Neuronal stem cell (in vitro differentiated cells): ENCODE measurements at regions not wholly inside any gene's neighbourhood (a gene's known extent, or its start where the extent isn't known, plus 50 kb on each side); places are given as distances from the start of the nearest gene placed in this dataset.

Experiments used
- DNase-seq: peaks from one replicate; pipeline ENCODE4 v3.0.0-alpha.2; 2013; ENCODE audit warnings: low spot score
- H2AFZ ChIP-seq: one replicate; pipeline ENCODE4 v1.6.1; 2013; ENCODE audit warnings: mild to moderate bottlenecking, low read length, inconsistent platforms
- H2AK5ac ChIP-seq: 2 replicates; pipeline ENCODE4 v1.6.1; 2013; ENCODE audit warnings: low read depth, mild to moderate bottlenecking, inconsistent platforms, low read length, moderate library complexity, mixed read lengths
- H2BK120ac ChIP-seq: 2 replicates; pipeline ENCODE4 v1.6.1; 2013; ENCODE audit warnings: low read depth, mild to moderate bottlenecking, inconsistent platforms, low read length, moderate library complexity, mixed read lengths
- H2BK12ac ChIP-seq: one replicate; pipeline ENCODE4 v1.6.1; 2013; ENCODE audit warnings: low read length, inconsistent platforms
- H2BK15ac ChIP-seq: 2 replicates; pipeline ENCODE4 v1.6.1; 2013; ENCODE audit warnings: mild to moderate bottlenecking, low read length, inconsistent platforms, mixed read lengths
- H2BK5ac ChIP-seq: one replicate; pipeline ENCODE4 v1.6.1; 2013; ENCODE audit warnings: inconsistent platforms, mild to moderate bottlenecking, low read length, moderate library complexity
- H3K14ac ChIP-seq: one replicate; pipeline ENCODE4 v1.6.1; 2013; ENCODE audit warnings: low read length, inconsistent platforms
- H3K18ac ChIP-seq: 2 replicates; pipeline ENCODE4 v1.6.1; 2013; ENCODE audit warnings: low read length, inconsistent platforms
- H3K23ac ChIP-seq: 2 replicates; pipeline ENCODE4 v1.6.1; 2013; ENCODE audit warnings: low read depth, mild to moderate bottlenecking, mixed read lengths, low read length, inconsistent platforms; ENCODE audit not compliant: poor library complexity
- H3K27ac ChIP-seq: replicated peaks from 3 replicates; pipeline ENCODE4 v1.5.1; 2013; ENCODE audit warnings: low read length, inconsistent platforms
- H3K27me3 ChIP-seq, 3 experiments: 2 replicates each; pipeline ENCODE4 v1.6.1; 2013; ENCODE audit warnings: low read length in 3 of 3, mild to moderate bottlenecking in 2 of 3, inconsistent platforms in 1 of 3, low read depth in 1 of 3, mixed read lengths in 1 of 3, moderate library complexity in 1 of 3; ENCODE audit not compliant: control insufficient read depth in 3 of 3, insufficient read depth in 3 of 3
- H3K36me3 ChIP-seq, 2 donors: replicated peaks in 1 of 2; 2 replicates each; pipeline ENCODE4 v1.6.1; 2013; ENCODE audit warnings: low read length in 2 of 2; ENCODE audit not compliant: control insufficient read depth in 2 of 2, insufficient read depth in 2 of 2
- H3K4ac ChIP-seq: 2 replicates; pipeline ENCODE4 v1.6.1; 2013; ENCODE audit warnings: inconsistent platforms, mild to moderate bottlenecking, low read length, moderate library complexity
- H3K4me1 ChIP-seq, 2 donors: 1 replicate in 1 of 2; 2 replicates in 1 of 2; pipeline ENCODE4 v1.6.1; 2013; ENCODE audit warnings: low read length in 2 of 2, low read depth in 1 of 2; ENCODE audit not compliant: control insufficient read depth in 2 of 2, insufficient read depth in 1 of 2
- H3K4me2 ChIP-seq: one replicate; pipeline ENCODE4 v1.6.1; 2013; ENCODE audit warnings: mild to moderate bottlenecking, low read length, inconsistent platforms; ENCODE audit not compliant: insufficient read depth, poor library complexity, severe bottlenecking
- H3K4me3 ChIP-seq, 2 donors: 2 replicates each; pipeline ENCODE4 v1.5.1; 2013; ENCODE audit warnings: low read length in 2 of 2, mild to moderate bottlenecking in 2 of 2, inconsistent platforms in 1 of 2, moderate library complexity in 1 of 2
- H3K79me1 ChIP-seq: one replicate; pipeline ENCODE4 v1.6.1; 2013; ENCODE audit warnings: low read depth, mild to moderate bottlenecking, inconsistent platforms, low read length, moderate library complexity
- H3K9ac ChIP-seq: one replicate; pipeline ENCODE4 v1.6.1; 2013; ENCODE audit warnings: mild to moderate bottlenecking, low read depth, low read length, inconsistent platforms; ENCODE audit not compliant: poor library complexity
- H3K9me3 ChIP-seq, 2 donors: replicated peaks in 1 of 2; 2 replicates each; pipeline versions ENCODE3 to v1.6.1; 2013; ENCODE audit warnings: low read length in 2 of 2, mild to moderate bottlenecking in 2 of 2, inconsistent platforms in 1 of 2, low read depth in 1 of 2, mixed read lengths in 1 of 2, moderate library complexity in 1 of 2; ENCODE audit not compliant: control insufficient read depth in 2 of 2, insufficient read depth in 1 of 2
- H4K8ac ChIP-seq: one replicate; pipeline ENCODE4 v1.6.1; 2013; ENCODE audit warnings: low read depth, mild to moderate bottlenecking, inconsistent platforms, low read length, moderate library complexity
- H4K91ac ChIP-seq: one replicate; pipeline ENCODE4 v1.6.1; 2013; ENCODE audit warnings: low read length, low read depth, mild to moderate bottlenecking, inconsistent platforms; ENCODE audit not compliant: poor library complexity
- WGBS, 2 donors: extraction: QIAGEN DNeasy Blood & Tissue Kit; methylation state at CpG; one replicate each; pipeline ENCODE4 v1.1.7; 2013; ENCODE audit warnings: missing lambda C conversion rate in 2 of 2, mixed read lengths in 1 of 2; ENCODE audit not compliant: insufficient read length in 2 of 2, insufficient replicate concordance in 1 of 2; ENCODE audit errors: extremely low coverage in 2 of 2; 5-methylcytosine and 5-hydroxymethylcytosine counted together

DNA sequence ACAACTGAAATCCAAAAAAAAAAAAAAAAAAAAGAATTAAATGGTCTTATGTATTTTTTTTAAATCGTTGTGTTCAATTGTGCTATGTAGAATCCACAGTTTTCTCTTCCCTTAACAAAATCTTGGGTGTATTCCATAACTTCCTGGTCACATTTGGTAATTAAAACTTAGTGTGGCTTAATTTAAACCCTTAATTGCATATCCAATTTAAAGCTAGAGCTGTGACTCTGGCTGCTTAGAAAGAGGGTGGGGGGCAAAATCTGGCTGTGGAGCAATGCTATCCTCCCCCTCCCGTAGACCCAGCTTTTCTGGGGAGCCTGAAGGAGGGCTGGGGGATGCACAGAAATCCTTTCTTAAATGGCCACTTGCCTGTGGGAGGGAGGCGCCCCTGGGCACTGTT lies 695.1 kb downstream of the INHBA start:
- Histone ChIP-seq H3K14ac (no peak overlapping the region), H2BK12ac (no peak overlapping the region), H4K91ac (no peak overlapping the region), H2AFZ (peak overlapping the region; percentile 47), H3K79me1 (no peaks in the 10 kb centered on the region), H2BK120ac (no peak overlapping the region), H3K27me3 (no peaks in the 10 kb centered on the region), H3K4me3 (no peak overlapping the region), H2BK15ac (no peak overlapping the region), H3K18ac (no peak overlapping the region), H3K9me3 (no peaks in the 10 kb centered on the region), H3K4me2 (no peak overlapping the region), H4K8ac (no peak overlapping the region), H3K4ac (no peak overlapping the region), H3K9ac (no peak overlapping the region), H3K36me3 (no peaks in the 10 kb centered on the region), H2AK5ac (no peak overlapping the region), H3K23ac (no peak overlapping the region), H3K4me1 (peaks cover 9 to 23% of the 10 kb centered on the region in 2 donors), H2BK5ac (no peak overlapping the region), H3K27ac (no peak overlapping the region)
- no peak for DNase-seq
- WGBS, 2 donors, result no CpG with 5 or more reads among the region's 3 CpGs

DNA sequence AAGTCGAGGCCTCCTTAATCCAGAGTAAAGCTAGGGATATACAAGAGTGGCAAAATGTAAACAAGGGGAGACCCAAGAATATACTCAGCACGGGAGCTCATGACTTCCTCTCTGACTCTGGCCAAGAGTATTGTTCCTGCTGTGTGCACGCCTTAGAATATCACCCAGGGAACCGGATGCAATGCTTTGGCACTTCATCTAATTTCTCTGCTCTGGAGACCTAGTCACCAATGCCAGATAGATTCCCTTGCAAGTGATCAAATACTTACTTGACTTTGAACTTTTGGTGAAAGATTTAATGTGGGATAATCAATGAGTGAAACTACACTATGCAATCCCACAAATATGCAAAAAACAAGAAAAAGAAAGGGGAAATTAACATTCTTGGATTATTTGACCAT lies 695.5 kb downstream of the INHBA start:
- H4K91ac ChIP-seq, result no peak overlapping the region
- no peak overlapping the region for H3K9ac ChIP-seq
- H3K4me3 ChIP-seq, result no peak overlapping the region
- peaks cover 8 to 23% of the 10 kb centered on the region in 2 donors for H3K4me1 ChIP-seq
- no peak overlapping the region for H2BK12ac ChIP-seq
- no peak overlapping the region for H3K18ac ChIP-seq
- no peak overlapping the region for H2BK5ac ChIP-seq
- H3K9me3 ChIP-seq, result no peaks in the 10 kb centered on the region
- no peak overlapping the region for H2AK5ac ChIP-seq
- no peak overlapping the region for H4K8ac ChIP-seq
- no peak overlapping the region for H3K23ac ChIP-seq
- H3K4ac ChIP-seq, result no peak overlapping the region
- H3K79me1 ChIP-seq, result no peaks in the 10 kb centered on the region
- no peak overlapping the region for H3K4me2 ChIP-seq
- WGBS, 2 donors, result no CpG with 5 or more reads among the region's 4 CpGs
- no peak overlapping the region for H3K27ac ChIP-seq
- H3K27me3 ChIP-seq, result no peaks in the 10 kb centered on the region
- no peak for DNase-seq
- peak overlapping the region; percentile 69 for H2AFZ ChIP-seq
- no peak overlapping the region for H2BK15ac ChIP-seq
- no peak overlapping the region for H3K14ac ChIP-seq
- H3K36me3 ChIP-seq, result no peaks in the 10 kb centered on the region
- H2BK120ac ChIP-seq, result no peak overlapping the region

DNA sequence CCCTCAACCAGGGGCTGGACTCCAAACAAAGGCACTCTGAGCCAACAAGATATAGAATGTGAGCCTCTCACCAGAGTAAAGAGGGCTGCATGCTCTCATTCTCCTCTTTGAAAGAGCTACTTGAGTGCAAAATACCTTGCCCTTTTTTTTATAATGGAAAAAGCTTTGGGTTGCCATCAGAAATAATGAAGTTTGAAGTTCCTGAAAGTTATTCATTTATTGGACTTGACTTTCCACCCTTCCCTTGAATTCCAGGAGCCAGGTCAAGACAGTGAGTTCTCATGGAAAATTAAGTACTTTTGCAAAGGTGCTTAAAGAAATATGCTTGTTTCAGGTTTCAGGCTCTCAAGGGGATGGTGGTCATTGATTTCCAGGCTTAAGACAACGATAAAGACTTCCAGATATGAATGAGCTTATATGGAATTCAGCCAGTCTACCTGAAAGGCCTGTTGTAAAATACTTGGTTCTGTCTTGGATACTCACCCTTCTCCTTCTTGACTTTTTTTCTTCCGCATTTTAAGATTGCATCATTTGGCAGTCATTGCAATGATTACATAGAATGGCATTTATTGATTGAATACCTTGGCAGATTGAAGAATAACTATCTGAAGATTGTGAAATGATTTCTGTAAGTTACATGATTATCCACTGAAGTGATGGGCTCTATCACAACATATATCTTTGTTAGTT lies 696.4 kb downstream of the INHBA start:
- H3K36me3 ChIP-seq, result no peaks in the 10 kb centered on the region
- no peak for DNase-seq
- no peak overlapping the region for H3K9ac ChIP-seq
- H4K91ac ChIP-seq, result no peak overlapping the region
- no peak overlapping the region for H3K23ac ChIP-seq
- H2AK5ac ChIP-seq, result no peak overlapping the region
- no peak overlapping the region for H3K14ac ChIP-seq
- H2AFZ ChIP-seq, result peak overlapping the region; percentile 32
- no peaks in the 10 kb centered on the region for H3K9me3 ChIP-seq
- no peak overlapping the region for H2BK15ac ChIP-seq
- H3K4me1 ChIP-seq, result peaks cover 3 to 23% of the 10 kb centered on the region in 2 donors
- H4K8ac ChIP-seq, result no peak overlapping the region
- H2BK120ac ChIP-seq, result no peak overlapping the region
- no peak overlapping the region for H3K4ac ChIP-seq
- no peak overlapping the region for H2BK12ac ChIP-seq
- H3K4me3 ChIP-seq, result no peak overlapping the region
- no peak overlapping the region for H3K4me2 ChIP-seq
- no CpG with 5 or more reads among the region's 2 CpGs for WGBS, 2 donors
- H2BK5ac ChIP-seq, result no peak overlapping the region
- H3K27me3 ChIP-seq, result no peaks in the 10 kb centered on the region
- H3K79me1 ChIP-seq, result no peaks in the 10 kb centered on the region
- H3K18ac ChIP-seq, result no peak overlapping the region
- no peak overlapping the region for H3K27ac ChIP-seq

DNA sequence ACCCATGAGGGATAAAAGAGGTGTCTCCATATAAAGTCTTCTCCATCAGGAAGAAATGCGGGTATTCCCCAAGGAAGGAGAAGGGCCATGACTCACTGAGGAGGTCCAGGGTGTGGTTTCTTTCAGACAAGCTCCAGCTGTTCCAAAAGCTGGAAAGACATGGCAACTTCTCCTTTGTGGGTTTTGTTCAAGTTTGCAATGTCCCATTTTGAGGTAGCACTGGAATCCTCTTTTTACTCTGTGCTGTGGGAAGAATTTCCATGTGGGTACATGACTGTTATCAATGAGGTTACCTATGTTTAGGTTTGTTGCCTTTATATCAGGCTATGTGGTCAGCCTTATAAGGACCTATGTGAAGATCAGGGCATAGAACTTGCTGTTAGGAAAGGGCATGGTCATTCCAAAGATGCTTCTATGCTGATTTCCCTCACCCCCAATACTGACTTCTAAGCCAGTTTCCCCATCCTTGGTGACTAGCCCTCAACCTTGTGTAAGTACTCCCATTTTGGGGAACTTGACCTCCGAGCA lies 697.5 kb downstream of the INHBA start:
- no peak overlapping the region for H2BK12ac ChIP-seq
- H4K8ac ChIP-seq, result no peak overlapping the region
- no peak overlapping the region for H2AFZ ChIP-seq
- H3K27ac ChIP-seq, result no peak overlapping the region
- H3K18ac ChIP-seq, result no peak overlapping the region
- H3K23ac ChIP-seq, result no peak overlapping the region
- no peaks in the 10 kb centered on the region for H3K79me1 ChIP-seq
- H2BK120ac ChIP-seq, result no peak overlapping the region
- no peak overlapping the region for H3K4ac ChIP-seq
- H3K4me3 ChIP-seq, result no peak overlapping the region
- H3K14ac ChIP-seq, result no peak overlapping the region
- no peak overlapping the region for H2AK5ac ChIP-seq
- no peak for DNase-seq
- H2BK15ac ChIP-seq, result no peak overlapping the region
- H3K4me2 ChIP-seq, result no peak overlapping the region
- H2BK5ac ChIP-seq, result no peak overlapping the region
- no peaks in the 10 kb centered on the region for H3K36me3 ChIP-seq
- WGBS, 2 donors, result no CpG with 5 or more reads among the region's 2 CpGs
- no peaks in the 10 kb centered on the region for H3K27me3 ChIP-seq
- H3K9me3 ChIP-seq, result no peaks in the 10 kb centered on the region
- peaks cover 3 to 23% of the 10 kb centered on the region in 2 donors for H3K4me1 ChIP-seq
- no peak overlapping the region for H4K91ac ChIP-seq
- no peak overlapping the region for H3K9ac ChIP-seq
